ENCODE measurements at regions not wholly inside any gene's neighbourhood (a gene's known extent, or its start where the extent isn't known, plus 50 kb on each side); places are given as distances from the start of the nearest gene placed in this dataset.

GRCh38 chr2:72057308-72057707, 90.4 kb downstream of the CYP26B1 start:
- Histone ChIP-seq H2AFZ (replicated peaks) (no peak overlapping the region), H3K79me2 (ENCODE audit: low read depth) (no peaks in the 10 kb centered on the region), H4K20me1 (ENCODE audit: low read depth) (no peaks in the 10 kb centered on the region), H3K27me3 (no peaks in the 10 kb centered on the region), H3K9me3 (ENCODE audit: low read depth) (no peaks in the 10 kb centered on the region), H3K4me2 (no peak overlapping the region), H3F3A (ENCODE audit: low read depth) (no peaks in the 10 kb centered on the region), H3K9ac (no peak overlapping the region), H3K36me3 (no peaks in the 10 kb centered on the region), H3K4me3 (no peak overlapping the region), H3K27ac (no peak overlapping the region), H3K4me1 (no peaks in the 10 kb centered on the region)
- Mint-ChIP-seq H3K27ac (no peak overlapping the region), H3K4me1 (no peaks in the 10 kb centered on the region), H3K9me3 (peaks cover 3% of the 10 kb centered on the region), H3K36me3 (no peaks in the 10 kb centered on the region), H3K4me3 (no peak overlapping the region), H3K27me3 (ENCODE audit: insufficient read depth, low read depth) (no peaks in the 10 kb centered on the region)
- no peak for TF ChIP-seq EZH2 (IDR thresholded peaks at IDR 0.05)
- TF ChIP-seq, protein P1, sequence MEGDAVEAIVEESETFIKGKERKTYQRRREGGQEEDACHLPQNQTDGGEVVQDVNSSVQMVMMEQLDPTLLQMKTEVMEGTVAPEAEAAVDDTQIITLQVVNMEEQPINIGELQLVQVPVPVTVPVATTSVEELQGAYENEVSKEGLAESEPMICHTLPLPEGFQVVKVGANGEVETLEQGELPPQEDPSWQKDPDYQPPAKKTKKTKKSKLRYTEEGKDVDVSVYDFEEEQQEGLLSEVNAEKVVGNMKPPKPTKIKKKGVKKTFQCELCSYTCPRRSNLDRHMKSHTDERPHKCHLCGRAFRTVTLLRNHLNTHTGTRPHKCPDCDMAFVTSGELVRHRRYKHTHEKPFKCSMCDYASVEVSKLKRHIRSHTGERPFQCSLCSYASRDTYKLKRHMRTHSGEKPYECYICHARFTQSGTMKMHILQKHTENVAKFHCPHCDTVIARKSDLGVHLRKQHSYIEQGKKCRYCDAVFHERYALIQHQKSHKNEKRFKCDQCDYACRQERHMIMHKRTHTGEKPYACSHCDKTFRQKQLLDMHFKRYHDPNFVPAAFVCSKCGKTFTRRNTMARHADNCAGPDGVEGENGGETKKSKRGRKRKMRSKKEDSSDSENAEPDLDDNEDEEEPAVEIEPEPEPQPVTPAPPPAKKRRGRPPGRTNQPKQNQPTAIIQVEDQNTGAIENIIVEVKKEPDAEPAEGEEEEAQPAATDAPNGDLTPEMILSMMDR (IDR thresholded peaks at IDR 0.05): no peak
- TF ChIP-seq EZH2phosphoT487 (IDR thresholded peaks at IDR 0.05): no peak
- DNase-seq (ENCODE audit: low spot score): no peak

DNA sequence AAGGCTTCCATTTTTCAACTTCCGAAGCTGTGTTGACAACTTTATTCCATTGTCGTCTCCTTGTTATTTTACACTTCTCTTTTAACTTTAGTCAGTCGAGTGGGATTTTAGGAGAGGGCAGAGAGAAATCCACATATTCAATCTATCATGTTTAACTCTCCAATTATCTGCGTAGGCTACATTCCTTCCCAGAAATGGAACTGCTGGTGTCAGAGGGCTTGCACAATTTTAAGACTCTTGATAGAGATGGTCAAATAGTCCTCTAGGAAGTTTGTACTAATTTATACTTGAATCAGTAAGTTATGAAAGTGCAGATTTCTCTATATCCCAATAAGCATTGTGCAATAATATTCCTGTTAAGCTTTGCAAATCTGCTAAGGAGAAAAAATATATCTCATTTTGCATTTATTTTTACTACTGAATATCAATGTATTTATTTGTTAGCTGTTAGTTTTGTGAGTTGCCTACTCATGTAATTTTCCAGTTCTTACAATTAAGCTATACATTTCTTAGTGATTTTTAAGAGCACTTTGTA, 95.6 kb downstream of the CYP26B1 start:
- H3K4me1 Mint-ChIP-seq: no peaks in the 10 kb centered on the region
- H3K27ac ChIP-seq: no peak overlapping the region
- H3K4me3 ChIP-seq: no peak overlapping the region
- TF ChIP-seq, protein P1 (IDR thresholded peaks at IDR 0.05): no peak
- TF ChIP-seq EZH2 (IDR thresholded peaks at IDR 0.05): no peak
- TF ChIP-seq EZH2phosphoT487 (IDR thresholded peaks at IDR 0.05): no peak
- H3K79me2 ChIP-seq (ENCODE audit: low read depth): no peaks in the 10 kb centered on the region
- H3K36me3 ChIP-seq: no peaks in the 10 kb centered on the region
- H3K9me3 Mint-ChIP-seq: peaks cover 8% of the 10 kb centered on the region
- no peak for DNase-seq (ENCODE audit: low spot score)
- no peak overlapping the region for H3K4me3 Mint-ChIP-seq
- H3K9me3 ChIP-seq (ENCODE audit: low read depth): no peaks in the 10 kb centered on the region
- H3K27ac Mint-ChIP-seq: no peak overlapping the region
- no peaks in the 10 kb centered on the region for H4K20me1 ChIP-seq (ENCODE audit: low read depth)
- H2AFZ ChIP-seq (replicated peaks): no peak overlapping the region
- H3K4me2 ChIP-seq: no peak overlapping the region
- H3F3A ChIP-seq (ENCODE audit: low read depth): no peaks in the 10 kb centered on the region
- no peaks in the 10 kb centered on the region for H3K4me1 ChIP-seq
- no peak overlapping the region for H3K9ac ChIP-seq
- H3K36me3 Mint-ChIP-seq: no peaks in the 10 kb centered on the region
- H3K27me3 ChIP-seq: no peaks in the 10 kb centered on the region
- no peaks in the 10 kb centered on the region for H3K27me3 Mint-ChIP-seq (ENCODE audit: insufficient read depth, low read depth)

DNA sequence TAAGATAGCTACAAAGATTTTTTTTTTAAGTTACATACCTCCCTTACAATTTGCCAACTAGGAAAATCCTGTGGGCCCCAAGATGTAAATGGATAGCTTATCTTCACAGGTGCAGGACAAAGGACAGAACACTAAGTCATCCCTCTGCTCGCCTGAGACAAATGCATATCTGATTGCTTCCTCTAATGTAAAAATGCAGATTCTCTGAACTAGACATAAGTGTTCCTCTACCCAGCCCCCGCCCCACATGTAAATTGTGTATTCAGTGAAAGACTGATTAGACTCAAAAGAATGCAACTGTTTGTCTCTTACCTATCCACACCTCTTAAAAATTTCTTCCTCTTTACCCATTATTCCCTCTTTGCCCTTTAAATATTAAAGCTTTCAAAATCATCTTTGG, 96.5 kb downstream of the CYP26B1 start:
- Mint-ChIP-seq H3K4me3 (no peak overlapping the region), H3K27ac (no peak overlapping the region), H3K27me3 (ENCODE audit: insufficient read depth, low read depth) (no peaks in the 10 kb centered on the region), H3K36me3 (no peaks in the 10 kb centered on the region), H3K9me3 (peaks cover 8% of the 10 kb centered on the region), H3K4me1 (no peaks in the 10 kb centered on the region)
- Histone ChIP-seq H3K79me2 (ENCODE audit: low read depth) (no peaks in the 10 kb centered on the region), H3K9ac (no peak overlapping the region), H3F3A (ENCODE audit: low read depth) (no peaks in the 10 kb centered on the region), H2AFZ (replicated peaks) (no peak overlapping the region), H3K4me3 (no peak overlapping the region), H3K36me3 (no peaks in the 10 kb centered on the region), H3K27me3 (no peaks in the 10 kb centered on the region), H3K27ac (no peak overlapping the region), H3K4me1 (no peaks in the 10 kb centered on the region), H3K9me3 (ENCODE audit: low read depth) (no peaks in the 10 kb centered on the region), H4K20me1 (ENCODE audit: low read depth) (no peaks in the 10 kb centered on the region), H3K4me2 (no peak overlapping the region)
- no peak for DNase-seq (ENCODE audit: low spot score)
- no peak for TF ChIP-seq EZH2phosphoT487 (IDR thresholded peaks at IDR 0.05)
- TF ChIP-seq, protein P1 (IDR thresholded peaks at IDR 0.05): no peak
- no peak for TF ChIP-seq EZH2 (IDR thresholded peaks at IDR 0.05)

Measured in neural progenitor cell (in vitro differentiated cells).